ENCODE measurements at regions not wholly inside any gene's neighbourhood (a gene's known extent, or its start where the extent isn't known, plus 50 kb on each side); places are given as distances from the start of the nearest gene placed in this dataset.

- no peak overlapping the region for H3K4me3 ChIP-seq (replicated peaks in 1 of 2; ENCODE audit: low read depth in 2 of 2, low read length in 2 of 2)
- no peak for DNase-seq (ENCODE audit: low read depth in 2 of 2)
- TF ChIP-seq, protein P1, sequence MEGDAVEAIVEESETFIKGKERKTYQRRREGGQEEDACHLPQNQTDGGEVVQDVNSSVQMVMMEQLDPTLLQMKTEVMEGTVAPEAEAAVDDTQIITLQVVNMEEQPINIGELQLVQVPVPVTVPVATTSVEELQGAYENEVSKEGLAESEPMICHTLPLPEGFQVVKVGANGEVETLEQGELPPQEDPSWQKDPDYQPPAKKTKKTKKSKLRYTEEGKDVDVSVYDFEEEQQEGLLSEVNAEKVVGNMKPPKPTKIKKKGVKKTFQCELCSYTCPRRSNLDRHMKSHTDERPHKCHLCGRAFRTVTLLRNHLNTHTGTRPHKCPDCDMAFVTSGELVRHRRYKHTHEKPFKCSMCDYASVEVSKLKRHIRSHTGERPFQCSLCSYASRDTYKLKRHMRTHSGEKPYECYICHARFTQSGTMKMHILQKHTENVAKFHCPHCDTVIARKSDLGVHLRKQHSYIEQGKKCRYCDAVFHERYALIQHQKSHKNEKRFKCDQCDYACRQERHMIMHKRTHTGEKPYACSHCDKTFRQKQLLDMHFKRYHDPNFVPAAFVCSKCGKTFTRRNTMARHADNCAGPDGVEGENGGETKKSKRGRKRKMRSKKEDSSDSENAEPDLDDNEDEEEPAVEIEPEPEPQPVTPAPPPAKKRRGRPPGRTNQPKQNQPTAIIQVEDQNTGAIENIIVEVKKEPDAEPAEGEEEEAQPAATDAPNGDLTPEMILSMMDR (IDR thresholded peaks at IDR 0.05; ENCODE audit: low read depth, low read length) = no peak
These were observed 323.9 kb downstream of the SV2B start for GRCh38 chr15:91424001-91424400.

DNA sequence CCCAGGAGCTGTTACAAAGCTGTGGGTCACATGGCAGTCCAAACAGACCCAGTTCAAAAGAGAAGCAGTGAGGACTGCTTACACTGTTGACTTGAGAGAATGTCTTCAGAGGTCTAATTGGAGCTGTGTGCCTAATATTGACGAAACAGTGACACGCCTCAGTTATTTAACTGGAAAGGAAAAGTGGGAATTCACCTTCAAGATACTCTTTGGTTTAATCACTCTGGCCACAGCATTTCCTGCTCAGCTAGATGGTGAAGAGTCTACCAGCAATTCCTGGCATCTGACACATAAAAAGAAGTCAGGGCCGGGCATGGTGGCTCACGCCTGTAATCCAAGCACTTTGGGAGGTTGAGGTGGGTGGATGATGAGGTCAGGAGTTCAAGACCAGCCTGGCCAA lies 326.4 kb downstream of the SV2B start:
- TF ChIP-seq, protein P1 (IDR thresholded peaks at IDR 0.05; ENCODE audit: low read depth, low read length) = no peak
- DNase-seq (ENCODE audit: low read depth in 2 of 2) = peak in 1 of 2 donors; percentile 51
- H3K4me3 ChIP-seq (replicated peaks in 1 of 2; ENCODE audit: low read depth in 2 of 2, low read length in 2 of 2) = no peak overlapping the region

DNA sequence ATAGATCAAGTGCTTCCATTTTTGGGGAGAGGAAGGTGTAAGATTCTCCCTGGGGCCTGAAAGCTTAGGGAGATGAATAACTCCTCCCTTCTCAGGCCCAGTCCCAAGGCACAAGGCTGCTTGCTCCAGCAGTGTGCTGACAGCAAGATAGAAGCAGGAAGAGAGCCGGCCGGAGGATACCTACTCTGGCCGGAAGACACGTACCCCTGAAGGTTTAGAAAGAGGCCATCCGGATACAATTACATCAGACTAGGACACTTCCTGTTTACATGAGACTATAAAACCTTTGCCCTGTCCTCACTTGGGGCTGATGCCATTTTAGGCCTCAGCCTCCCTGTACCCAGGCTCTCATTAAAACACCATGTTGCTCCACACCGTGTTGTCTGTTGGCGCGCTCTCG lies 329.9 kb downstream of the SV2B start:
- no peak overlapping the region for H3K4me3 ChIP-seq (replicated peaks in 1 of 2; ENCODE audit: low read depth in 2 of 2, low read length in 2 of 2)
- TF ChIP-seq, protein P1 (IDR thresholded peaks at IDR 0.05; ENCODE audit: low read depth, low read length) = no peak
- DNase-seq (ENCODE audit: low read depth in 2 of 2) = peak in 1 of 2 donors; percentile 39

GRCh38 chr15:91431041-91431715 lies 331.1 kb downstream of the SV2B start:
- no peak for DNase-seq (ENCODE audit: low read depth in 2 of 2)
- TF ChIP-seq, protein P1 (IDR thresholded peaks at IDR 0.05; ENCODE audit: low read depth, low read length) = no peak
- no peak overlapping the region for H3K4me3 ChIP-seq (replicated peaks in 1 of 2; ENCODE audit: low read depth in 2 of 2, low read length in 2 of 2)

GRCh38 chr15:91435113-91435512 lies 335.1 kb downstream of the SV2B start:
- no peak overlapping the region for H3K4me3 ChIP-seq (replicated peaks in 1 of 2; ENCODE audit: low read depth in 2 of 2, low read length in 2 of 2)
- DNase-seq (ENCODE audit: low read depth in 2 of 2) = peak in 1 of 2 donors; percentile 11
- TF ChIP-seq, protein P1 (IDR thresholded peaks at IDR 0.05; ENCODE audit: low read depth, low read length) = no peak

DNA sequence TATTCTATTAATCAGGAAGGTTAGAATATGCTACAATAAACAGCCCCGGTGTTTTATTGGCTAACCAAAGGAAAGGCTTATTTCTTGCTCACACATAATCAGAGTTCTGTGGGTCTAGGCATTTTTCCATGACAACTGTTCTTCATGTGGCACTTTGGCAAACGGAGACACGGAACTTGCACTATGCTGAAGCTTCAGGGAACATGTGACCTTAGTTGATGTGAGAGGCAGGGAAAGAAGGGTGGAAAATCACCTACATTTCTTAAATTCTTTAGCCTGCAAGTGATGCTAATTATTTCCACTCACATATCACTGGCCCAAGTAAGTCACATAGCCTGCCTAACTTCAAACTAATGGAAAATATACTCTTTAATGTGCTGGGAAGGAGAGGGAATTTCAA lies 344.6 kb downstream of the SV2B start:
- no peak overlapping the region for H3K4me3 ChIP-seq (replicated peaks in 1 of 2; ENCODE audit: low read depth in 2 of 2, low read length in 2 of 2)
- TF ChIP-seq, protein P1 (IDR thresholded peaks at IDR 0.05; ENCODE audit: low read depth, low read length) = no peak
- DNase-seq (ENCODE audit: low read depth in 2 of 2) = no peak
